GM18873 (cell line): ENCODE measurements at regions not wholly inside any gene's neighbourhood (a gene's known extent, or its start where the extent isn't known, plus 50 kb on each side); places are given as distances from the start of the nearest gene placed in this dataset.

ENCODE experiments used
- ATAC-seq: cut with Tn5 transposase; IDR thresholded peaks from one replicate; pipeline ENCODE4 v1.9.1; 2021; ENCODE audit warnings: mild to moderate bottlenecking, moderate library complexity, moderate number of reproducible peaks; ENCODE audit not compliant: unreplicated experiment, low FRiP score

DNA sequence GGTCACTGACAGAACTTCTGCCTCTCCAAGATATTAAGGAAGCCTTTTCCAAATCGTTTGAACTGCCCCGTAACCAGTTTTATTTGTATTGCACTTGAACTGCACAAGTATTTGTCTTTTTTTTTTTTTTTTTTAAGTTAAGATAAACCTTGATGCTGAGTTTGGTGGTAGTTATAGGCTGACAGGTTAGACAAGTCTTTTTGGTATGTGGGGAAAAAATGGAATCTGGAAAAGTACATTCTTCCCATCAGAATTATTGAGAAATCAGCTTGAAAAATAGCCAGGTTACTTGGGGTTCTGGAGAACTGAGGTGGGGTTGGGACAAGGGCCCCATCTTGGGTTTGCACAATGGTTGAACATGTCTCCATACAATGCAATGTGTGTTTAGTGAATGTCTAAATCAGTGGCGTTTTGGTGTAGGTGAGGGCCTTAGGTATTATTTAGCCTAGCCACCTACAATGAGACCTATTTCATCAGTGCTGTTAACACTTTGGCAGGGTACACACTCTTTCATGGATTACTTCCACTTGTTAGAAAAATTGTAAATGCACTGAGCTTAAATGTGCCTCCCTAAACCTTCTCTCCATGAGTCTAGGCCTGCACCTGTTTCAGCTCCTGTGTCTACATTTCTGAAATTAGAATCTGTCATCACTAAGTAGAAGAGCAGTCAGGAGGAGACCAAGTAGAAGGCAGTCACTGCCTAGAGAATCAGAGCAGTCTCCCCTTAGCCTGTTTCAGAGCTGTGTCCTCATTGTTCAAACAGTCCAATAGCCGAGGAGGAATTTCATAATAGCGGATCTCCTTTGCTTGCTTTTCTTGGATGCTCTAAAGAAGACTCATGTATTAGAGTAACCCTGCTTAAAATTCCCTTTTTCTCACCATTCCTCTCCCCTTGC, 140.0 kb upstream of the HMHB1 start:
- no peak for ATAC-seq

GRCh38 chr5:143671021-143671420, 140.9 kb upstream of the HMHB1 start:
- ATAC-seq, result no peak

DNA sequence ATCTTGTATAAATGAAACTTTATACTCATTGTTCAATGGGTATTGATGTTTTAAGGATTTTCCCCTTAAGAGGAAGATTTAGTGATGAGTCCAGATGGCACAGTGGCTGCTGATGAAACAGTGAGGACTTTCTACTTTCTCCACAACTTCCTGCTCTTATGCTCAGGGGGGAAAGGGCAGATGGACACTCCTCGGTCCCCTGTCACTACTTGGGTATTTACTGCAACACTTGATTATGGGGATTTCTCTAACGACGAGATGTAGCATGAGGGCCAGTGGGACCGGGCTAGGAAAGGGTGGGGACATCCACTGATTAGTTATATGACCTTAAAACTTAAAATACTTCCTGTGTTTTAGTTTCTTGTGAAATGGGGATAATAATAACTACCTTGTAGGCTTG, 146.1 kb upstream of the HMHB1 start:
- ATAC-seq, result no peak

DNA sequence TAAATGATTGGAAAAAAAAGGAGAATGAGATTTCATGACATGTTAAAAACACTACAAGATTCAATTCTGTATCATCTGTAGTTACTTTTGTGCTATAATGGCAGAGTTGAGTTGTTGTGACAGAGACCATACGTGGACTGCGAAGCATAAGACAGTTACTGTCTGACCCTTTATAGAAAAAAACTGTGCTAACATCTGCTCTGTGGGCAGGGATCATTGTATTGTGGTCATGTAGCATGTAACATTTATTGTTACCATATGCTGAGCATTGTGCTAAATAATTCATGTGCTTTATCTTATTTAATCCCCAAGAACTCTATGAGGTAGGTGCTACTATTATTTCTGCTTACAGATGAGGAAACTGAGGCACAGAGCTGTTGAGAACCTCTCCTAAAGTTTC, 147.3 kb upstream of the HMHB1 start:
- no peak for ATAC-seq

DNA sequence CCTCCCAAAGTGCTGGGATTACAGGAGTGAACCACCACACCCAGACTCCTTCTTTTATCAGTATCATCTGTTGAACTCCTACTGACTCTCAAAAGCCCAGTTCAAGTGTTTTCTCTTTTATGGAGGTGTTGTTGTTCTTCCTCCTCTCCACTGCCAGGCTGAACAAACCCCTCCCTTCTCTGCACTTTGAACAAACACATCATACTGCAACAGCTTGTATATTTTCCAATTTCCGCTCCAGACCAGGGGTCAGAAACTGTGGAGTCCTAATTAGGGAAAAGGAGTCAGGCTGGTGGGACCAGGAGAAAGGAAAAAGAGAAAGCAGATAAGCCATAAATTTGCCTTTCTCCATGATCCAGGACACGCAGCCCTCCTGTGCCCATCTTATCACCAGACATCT, 148.1 kb upstream of the HMHB1 start:
- no peak for ATAC-seq

- ATAC-seq, result no peak
Measured at GRCh38 chr5:143662020-143662419, 149.9 kb upstream of the HMHB1 start.

GRCh38 chr5:143660625-143661024, 151.3 kb upstream of the HMHB1 start:
- ATAC-seq, result no peak

- ATAC-seq, result no peak
Measured at GRCh38 chr5:143659599-143660238, 152.2 kb upstream of the HMHB1 start.

GRCh38 chr5:143658956-143659355, 153.0 kb upstream of the HMHB1 start:
- ATAC-seq, result no peak

DNA sequence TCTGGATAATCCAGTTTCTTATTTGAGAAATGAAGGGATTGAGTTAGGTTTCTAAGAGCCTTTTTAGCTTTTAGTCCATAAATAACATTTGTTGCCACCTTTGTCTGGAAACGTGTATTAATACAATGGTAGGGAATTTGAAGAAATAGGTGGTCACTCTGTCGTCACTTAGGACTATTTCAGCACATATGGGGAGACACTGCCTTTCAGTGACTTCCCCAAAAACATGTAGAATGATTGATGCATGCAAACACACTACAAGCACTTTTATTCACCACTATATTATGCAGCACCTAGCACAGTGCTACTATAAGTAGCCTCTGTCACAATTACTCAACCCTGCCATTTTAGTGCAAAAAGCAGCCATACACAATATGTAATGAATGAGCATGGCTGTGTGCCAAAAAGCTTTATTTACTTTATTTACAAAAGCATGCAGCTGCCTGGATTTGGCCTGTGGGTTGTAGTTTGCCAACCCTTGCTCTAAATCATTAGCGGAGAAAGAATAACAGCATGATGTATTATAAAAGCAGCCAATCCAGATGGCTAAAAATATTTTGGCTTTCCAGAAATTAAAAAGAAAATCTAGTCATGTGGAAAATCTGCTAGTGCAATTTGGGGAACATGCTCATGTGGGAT, 154.2 kb upstream of the HMHB1 start:
- no peak for ATAC-seq

DNA sequence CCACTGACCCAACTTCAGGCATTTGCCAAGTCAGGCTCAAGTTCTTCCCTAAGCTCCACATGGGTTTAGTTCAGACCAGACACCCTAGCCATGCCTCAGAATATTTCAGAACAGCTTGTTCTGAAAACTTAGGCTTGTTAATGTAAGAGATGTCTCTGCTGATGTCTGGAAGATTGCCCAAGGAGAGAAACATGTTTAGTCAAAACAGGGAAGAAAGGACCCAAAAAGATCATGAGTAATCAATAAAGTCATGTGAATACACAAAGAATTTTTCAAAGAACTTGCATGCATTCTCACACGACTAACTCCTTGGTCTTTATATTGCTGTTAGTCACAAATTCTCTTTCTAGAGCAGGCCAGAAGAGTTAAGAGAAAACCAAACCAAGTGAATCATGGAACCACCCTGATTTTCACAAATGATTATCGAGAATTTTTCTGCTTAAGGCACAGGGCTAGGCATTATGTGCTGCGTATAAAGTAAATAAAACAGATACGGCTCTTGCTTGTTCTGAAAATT, 158.1 kb upstream of the HMHB1 start:
- ATAC-seq, result no peak

DNA sequence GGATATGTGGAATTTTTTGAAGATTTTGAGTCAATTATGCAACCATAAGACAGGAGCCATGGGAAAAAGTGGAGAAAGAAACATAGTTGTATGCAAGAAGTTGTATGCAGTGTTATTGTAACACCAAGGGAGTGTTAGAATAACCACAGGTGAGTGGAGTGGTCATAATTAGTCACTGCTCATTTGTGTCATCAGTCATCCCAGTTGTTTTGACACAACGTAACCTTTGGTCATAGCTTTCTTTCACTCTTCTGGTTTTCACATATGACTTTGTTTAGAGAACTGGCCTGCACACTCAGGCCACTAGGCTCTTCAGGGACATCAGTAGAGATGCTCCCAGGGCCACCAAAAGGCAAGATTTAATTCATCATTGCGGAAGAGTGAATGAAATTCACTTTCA, 158.7 kb upstream of the HMHB1 start:
- peak; percentile 49 for ATAC-seq

GRCh38 chr5:143652108-143652700, 159.8 kb upstream of the HMHB1 start:
- ATAC-seq, result no peak

DNA sequence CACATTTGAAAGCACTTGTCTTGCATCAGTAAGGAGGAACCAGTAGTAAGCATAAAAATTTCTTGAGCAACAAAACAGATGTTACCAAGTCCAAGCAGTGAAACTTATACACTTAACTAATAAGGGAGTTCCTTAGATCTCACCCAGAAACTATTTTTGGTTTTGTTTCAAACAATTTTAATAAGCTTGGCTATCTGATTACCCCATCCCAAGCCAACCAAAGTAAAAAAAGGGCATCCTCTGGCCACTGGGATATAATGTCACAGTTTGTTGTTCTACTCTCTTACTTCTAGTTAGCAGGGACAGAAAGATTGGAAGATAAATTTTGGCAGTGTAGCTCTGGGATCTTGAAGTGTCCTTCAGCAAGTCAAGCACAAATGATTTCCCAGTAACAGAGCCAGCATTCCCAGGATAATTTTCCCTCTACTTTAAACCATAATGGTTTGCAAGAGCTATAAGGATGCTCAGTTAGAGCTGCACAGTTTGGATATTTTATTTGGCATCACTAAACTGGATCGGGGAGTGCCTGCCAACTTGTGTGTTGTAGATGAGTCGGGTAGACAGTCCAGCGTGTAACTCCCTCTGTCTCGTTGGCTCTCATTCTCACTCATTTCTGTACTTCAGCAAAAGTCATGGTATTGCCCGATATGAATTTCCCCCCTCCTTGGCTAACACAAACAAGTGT, 161.9 kb upstream of the HMHB1 start:
- no peak for ATAC-seq

DNA sequence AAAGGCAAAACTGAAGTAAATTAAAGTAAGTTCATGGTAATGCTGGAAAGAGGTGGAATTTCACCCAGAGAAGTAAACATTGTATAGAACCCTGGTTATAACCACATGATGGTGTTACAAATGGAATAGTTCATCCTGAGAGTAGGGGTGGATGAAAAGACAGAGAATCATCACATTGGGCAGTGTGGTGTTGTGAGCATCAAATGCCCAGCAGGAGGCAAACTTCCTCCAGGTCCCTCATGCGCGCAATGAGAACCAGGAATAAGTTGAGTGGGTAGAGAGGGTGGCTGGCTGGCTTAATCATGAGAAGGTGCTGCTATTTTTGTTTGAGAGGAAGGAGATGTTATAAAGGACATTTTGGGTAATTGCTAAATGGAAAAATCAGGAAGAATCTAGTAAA, 163.3 kb upstream of the HMHB1 start:
- ATAC-seq, result no peak

DNA sequence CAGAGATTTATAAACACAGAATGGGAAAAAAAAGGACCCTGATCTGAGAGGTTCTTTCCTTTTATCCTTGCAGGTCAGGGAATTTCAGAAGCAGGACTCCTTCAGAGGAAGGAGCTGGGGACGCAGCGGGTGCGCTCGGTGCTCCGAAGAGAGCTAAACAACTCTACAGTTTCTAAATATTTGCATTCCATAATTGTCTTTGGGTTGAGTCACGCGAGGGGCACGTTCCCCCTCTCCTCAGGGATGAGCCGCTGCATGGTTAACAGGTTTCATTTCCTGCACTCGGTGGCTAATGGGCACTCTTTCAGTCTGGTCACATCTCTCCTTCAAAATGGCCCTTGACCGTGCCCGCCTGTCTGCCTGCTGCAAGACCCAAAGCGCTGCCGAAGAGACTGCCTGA, 165.0 kb upstream of the HMHB1 start:
- no peak for ATAC-seq

DNA sequence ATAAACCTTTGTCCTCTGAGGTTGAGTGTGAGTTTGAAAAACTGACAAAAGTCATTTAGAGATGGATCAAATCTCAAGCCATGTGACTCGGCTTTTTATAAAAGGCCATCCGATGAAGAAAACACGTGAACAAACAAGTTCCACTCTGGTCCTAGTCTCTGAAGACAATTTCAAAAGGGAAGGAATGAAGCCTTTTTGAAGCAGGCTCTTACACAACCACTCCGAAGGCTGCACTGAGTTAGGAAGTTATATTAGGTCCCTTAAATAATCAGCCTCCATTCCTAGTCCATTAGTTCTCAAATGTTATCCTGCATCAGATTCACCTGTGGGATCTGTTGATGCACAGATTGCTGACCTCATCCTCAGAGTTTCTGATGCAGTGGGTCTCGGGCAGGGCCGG, 166.6 kb upstream of the HMHB1 start:
- no peak for ATAC-seq

DNA sequence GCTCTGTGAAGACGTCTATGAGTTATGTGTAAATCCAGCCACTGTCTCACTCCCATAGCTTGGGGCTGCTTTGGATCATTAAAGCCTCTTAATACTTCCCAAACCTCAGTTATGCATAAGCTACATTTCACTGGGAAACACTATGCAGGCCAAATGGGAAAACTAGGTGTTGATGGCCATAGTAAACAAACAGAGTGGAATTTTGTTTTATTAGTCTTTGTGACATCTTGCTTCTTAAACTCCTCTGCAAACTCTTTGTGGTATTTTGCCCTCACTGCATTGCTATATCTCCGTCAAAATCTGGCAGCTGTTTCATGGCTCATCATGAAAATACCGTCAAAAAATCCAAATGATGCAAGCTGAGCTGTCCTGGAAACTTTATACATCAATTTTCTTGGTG, 167.2 kb upstream of the HMHB1 start:
- no peak for ATAC-seq

- no peak for ATAC-seq
Measured at GRCh38 chr5:143642791-143643190, 169.2 kb upstream of the HMHB1 start.

DNA sequence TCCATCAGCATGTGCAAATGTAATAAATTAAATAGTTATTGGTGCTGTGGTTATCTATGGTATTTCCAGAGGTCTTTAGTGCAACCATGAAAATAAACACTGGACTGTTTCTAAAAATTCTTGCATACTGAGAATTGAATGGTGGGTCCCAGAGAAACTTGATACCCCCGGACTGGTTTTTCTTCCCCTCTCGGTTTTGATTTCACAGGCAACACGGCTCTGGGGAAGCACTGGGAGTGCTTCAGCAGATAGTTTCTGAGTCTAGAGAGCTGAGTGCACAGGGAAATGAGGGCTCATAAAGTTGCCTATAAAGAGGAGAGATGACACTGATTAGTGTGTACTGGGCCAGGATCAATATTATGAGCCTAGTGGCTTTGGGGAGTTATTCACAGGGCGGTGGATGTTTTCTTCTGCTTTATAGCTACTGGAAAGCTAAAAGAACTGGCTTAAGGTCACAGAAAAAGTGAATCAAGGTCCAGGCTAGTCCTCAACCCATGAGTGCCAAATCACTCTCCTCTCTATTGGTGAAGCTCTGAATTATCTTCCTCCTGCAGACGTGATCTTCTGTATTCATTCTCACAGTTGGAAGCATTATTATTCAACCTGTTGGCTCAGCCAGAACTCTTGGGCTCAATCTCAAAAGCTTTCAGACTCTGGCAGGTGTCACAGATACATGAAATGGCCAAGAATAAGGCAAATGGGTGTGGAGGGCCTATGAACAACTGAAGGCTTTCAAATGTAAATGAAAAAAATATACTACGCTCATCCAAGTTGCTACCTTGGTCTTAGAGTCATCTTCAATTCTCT, 170.2 kb upstream of the HMHB1 start:
- ATAC-seq, result no peak
